GM12878 (cell line): ENCODE measurements at regions not wholly inside any gene's neighbourhood (a gene's known extent, or its start where the extent isn't known, plus 50 kb on each side); places are given as distances from the start of the nearest gene placed in this dataset.

ENCODE experiments used
- ATF3 ChIP-seq: IDR thresholded peaks from 2 replicates; pipeline ENCODE4 v1.6.1; 2011; ENCODE audit warnings: low read depth, mild to moderate bottlenecking, low read length, moderate library complexity, borderline replicate concordance; ENCODE audit errors: extremely low read depth
- CTCF ChIP-seq, 3 experiments: IDR thresholded peaks in 2 of 3; conservative IDR thresholded peaks in 1 of 3; 2 replicates each; pipeline ENCODE4 v1.5.1; 2011; ENCODE audit warnings: low read depth in 3 of 3, low read length in 3 of 3, mild to moderate bottlenecking in 3 of 3, control low read depth in 2 of 3, moderate library complexity in 2 of 3, inconsistent platforms in 1 of 3, mixed read lengths in 1 of 3; ENCODE audit not compliant: control insufficient read depth in 2 of 3, insufficient read depth in 1 of 3; ENCODE audit errors: extremely low read depth in 1 of 3
- E2F4 ChIP-seq: IDR thresholded peaks from 2 replicates; pipeline ENCODE4 v1.6.1; 2012; ENCODE audit warnings: low read depth, low read length, improper control_type of control experiment
- ELK1 ChIP-seq: IDR thresholded peaks from 2 replicates; pipeline ENCODE4 v1.6.1; 2012; ENCODE audit warnings: low read depth, low read length, improper control_type of control experiment
- EZH2 ChIP-seq: IDR thresholded peaks from 2 replicates; pipeline ENCODE4 v1.6.1; 2012; ENCODE audit warnings: low read depth, mild to moderate bottlenecking, control low read depth, inconsistent platforms, low read length, borderline replicate concordance; ENCODE audit not compliant: control insufficient read depth
- NFYB ChIP-seq: IDR thresholded peaks from 2 replicates; pipeline ENCODE4 v1.6.1; 2011; ENCODE audit warnings: low read depth, mild to moderate bottlenecking, low read length, improper control_type of control experiment, moderate library complexity; ENCODE audit not compliant: insufficient read depth
- POLR2A ChIP-seq: IDR thresholded peaks from 2 replicates; pipeline ENCODE4 v1.6.1; 2011; ENCODE audit warnings: low read depth, mild to moderate bottlenecking, low read length
- REST ChIP-seq: IDR thresholded peaks from 2 replicates; pipeline ENCODE4 v1.6.1; 2012; ENCODE audit warnings: mild to moderate bottlenecking, low read depth, low read length
- SRF ChIP-seq, 2 experiments: IDR thresholded peaks; 2 replicates each; pipeline ENCODE4 v1.6.1; 2011; ENCODE audit warnings: low read depth in 2 of 2, low read length in 2 of 2, mild to moderate bottlenecking in 1 of 2, moderate library complexity in 1 of 2
- TAF1 ChIP-seq: IDR thresholded peaks from 2 replicates; pipeline ENCODE4 v1.6.1; 2011; ENCODE audit warnings: mild to moderate bottlenecking, low read depth, low read length, borderline replicate concordance

GRCh38 chr10:43960135-43960415, 311.4 kb upstream of the ZNF32 start:
- TF ChIP-seq ELK1 (no peak), TAF1 (no peak), CTCF (IDR thresholded peaks at IDR 0.05 in 2 of 3, conservative IDR thresholded peaks at IDR 0.05 in 1 of 3; ENCODE audit: control insufficient read depth in 2 of 3, extremely low read depth in 1 of 3, insufficient read depth in 1 of 3, low read depth in 3 of 3, low read length in 3 of 3) (no peak), REST (no peak), EZH2 (no peak), SRF (IDR thresholded peaks at IDR 0.05; ENCODE audit: low read depth in 2 of 2, low read length in 2 of 2) (no peak), POLR2A (no peak), NFYB (no peak), E2F4 (no peak), ATF3 (no peak)
